CD4-positive, alpha-beta T cell treated with Interleukin-15 for 4 hours (primary cell): ENCODE measurements at regions not wholly inside any gene's neighbourhood (a gene's known extent, or its start where the extent isn't known, plus 50 kb on each side); places are given as distances from the start of the nearest gene placed in this dataset.

ENCODE experiments used
- DNase-seq: peaks from one replicate; pipeline ENCODE4 v3.0.0-alpha.2; 2020; ENCODE audit warnings: low spot score

- DNase-seq: no peak
These were observed 59.3 kb downstream of the DDIT4L start for GRCh38 chr4:100130964-100131363.

GRCh38 chr4:100130491-100130890, 59.8 kb downstream of the DDIT4L start:
- DNase-seq: no peak

- no peak for DNase-seq
These were observed 60.5 kb downstream of the DDIT4L start for GRCh38 chr4:100129774-100130173.

GRCh38 chr4:100128338-100128737, 61.9 kb downstream of the DDIT4L start:
- DNase-seq: no peak

- no peak for DNase-seq
These were observed 65.6 kb downstream of the DDIT4L start for GRCh38 chr4:100124715-100125114.

GRCh38 chr4:100118181-100118580, 72.1 kb downstream of the DDIT4L start:
- no peak for DNase-seq

- no peak for DNase-seq
These were observed 72.5 kb downstream of the DDIT4L start for GRCh38 chr4:100117750-100118149.

- DNase-seq: no peak
These were observed 75.4 kb downstream of the DDIT4L start for GRCh38 chr4:100114909-100115308.

GRCh38 chr4:100113732-100114131, 76.5 kb downstream of the DDIT4L start:
- no peak for DNase-seq

- DNase-seq: no peak
These were observed 77.2 kb downstream of the DDIT4L start for GRCh38 chr4:100113096-100113495.

- no peak for DNase-seq
These were observed 80.3 kb downstream of the DDIT4L start for GRCh38 chr4:100109921-100110320.

- DNase-seq: no peak
These were observed 81.4 kb downstream of the DDIT4L start for GRCh38 chr4:100108869-100109268.

- peak; percentile 9 for DNase-seq
These were observed 83.3 kb downstream of the DDIT4L start for GRCh38 chr4:100106982-100107381.

GRCh38 chr4:100103671-100104070, 86.6 kb downstream of the DDIT4L start:
- no peak for DNase-seq

GRCh38 chr4:100100985-100101384, 89.3 kb downstream of the DDIT4L start:
- no peak for DNase-seq

- no peak for DNase-seq
These were observed 90.5 kb downstream of the DDIT4L start for GRCh38 chr4:100099746-100100145.

- no peak for DNase-seq
These were observed 91.6 kb downstream of the DDIT4L start for GRCh38 chr4:100098681-100099080.

- DNase-seq: no peak
These were observed 92.2 kb downstream of the DDIT4L start for GRCh38 chr4:100098011-100098545.

GRCh38 chr4:100095729-100096595, 94.3 kb downstream of the DDIT4L start:
- DNase-seq: peak; percentile 73

- peak; percentile 92 for DNase-seq
These were observed 97.0 kb downstream of the DDIT4L start for GRCh38 chr4:100093091-100093866.

- no peak for DNase-seq
These were observed 102.5 kb downstream of the DDIT4L start for GRCh38 chr4:100087743-100088142.

- DNase-seq: no peak
These were observed 103.4 kb downstream of the DDIT4L start for GRCh38 chr4:100086766-100087431.
